GM10248 (cell line): ENCODE measurements at regions not wholly inside any gene's neighbourhood (a gene's known extent, or its start where the extent isn't known, plus 50 kb on each side); places are given as distances from the start of the nearest gene placed in this dataset.

Experiments used
- CTCF ChIA-PET: fragments of 300-600 bp; sonication (Branson Sonifier 250); formaldehyde crosslinking; extraction: SDS; loops from one replicate; lab custom pipeline; 2021; ENCODE audit warnings: antibody characterized with exemption; lab: Yijun Ruan, JAX
- POLR2A ChIA-PET: fragments of 350-650 bp; sonication (Branson Sonifier 250); formaldehyde crosslinking; extraction: SDS; loops from one replicate; lab custom pipeline; 2020; ENCODE audit warnings: antibody characterized with exemption; lab: Yijun Ruan, JAX
- DNase-seq: peaks from one replicate; pipeline ENCODE4 v3.0.0; 2012; ENCODE audit errors: extremely low spot score
- CTCF ChIP-seq: IDR thresholded peaks from 2 replicates; pipeline ENCODE4 v1.5.1; 2012; ENCODE audit warnings: mild to moderate bottlenecking, low read depth; ENCODE audit errors: extremely low read depth, missing control alignments, control extremely low read depth

- no peak for TF ChIP-seq CTCF
- ChIA-PET POLR2A (no interaction called here), CTCF (no interaction called here)
Observed at GRCh38 chr14:22699801-22700564, 55.8 kb upstream of the OR6J1 start.

GRCh38 chr14:22713631-22713950, 52.9 kb upstream of the OXA1L start:
- ChIA-PET POLR2A (interaction anchor here (0.6 to 0.7 kb wide), 3 partner anchors 19 to 106 kb away, joined by 3 to 5 read pairs (median 3); no protein-coding TSS in a partner anchor), CTCF (interaction anchor here (0.7 to 0.9 kb wide), 2 partner anchors 36 to 53 kb away, joined by 3 read pairs; partner anchors contain the start of gene OXA1L)
- no peak for TF ChIP-seq CTCF
- DNase-seq = no peak

More at GRCh38 chr14:22699801-22700564, 55.8 kb upstream of the OR6J1 start:
- DNase-seq = no peak

DNA sequence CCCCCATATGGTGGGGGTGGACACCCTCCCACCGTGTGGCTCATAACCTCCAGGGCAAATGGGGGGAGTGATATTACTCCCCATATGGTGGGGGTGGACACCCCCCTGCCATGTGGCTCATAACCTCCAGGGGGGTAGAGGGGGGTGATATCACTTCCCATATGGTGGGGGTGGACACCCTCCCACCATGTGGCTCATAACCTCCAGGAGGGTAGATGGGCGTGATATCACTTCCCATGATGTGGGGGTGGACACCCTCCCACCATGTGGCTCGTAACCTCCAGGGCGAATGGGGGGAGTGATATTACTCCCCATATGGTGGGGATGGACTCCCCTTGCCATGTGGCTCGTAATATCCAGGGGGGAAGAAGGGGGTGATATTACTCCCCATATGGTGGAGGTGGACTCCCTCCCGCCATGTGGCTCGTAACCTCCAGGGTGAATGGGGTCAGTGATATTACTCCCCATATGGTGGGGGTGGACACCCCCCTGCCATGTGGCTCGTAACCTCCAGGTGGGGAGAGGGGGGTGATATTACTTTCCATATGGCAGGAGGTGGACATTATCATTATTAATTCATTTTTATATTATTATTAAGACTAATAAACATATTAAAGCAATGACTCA, 51.2 kb upstream of the OXA1L start:
- POLR2A ChIA-PET = no interaction called here
- TF ChIP-seq CTCF = no peak
- CTCF ChIA-PET = no interaction called here
- DNase-seq = no peak

DNA sequence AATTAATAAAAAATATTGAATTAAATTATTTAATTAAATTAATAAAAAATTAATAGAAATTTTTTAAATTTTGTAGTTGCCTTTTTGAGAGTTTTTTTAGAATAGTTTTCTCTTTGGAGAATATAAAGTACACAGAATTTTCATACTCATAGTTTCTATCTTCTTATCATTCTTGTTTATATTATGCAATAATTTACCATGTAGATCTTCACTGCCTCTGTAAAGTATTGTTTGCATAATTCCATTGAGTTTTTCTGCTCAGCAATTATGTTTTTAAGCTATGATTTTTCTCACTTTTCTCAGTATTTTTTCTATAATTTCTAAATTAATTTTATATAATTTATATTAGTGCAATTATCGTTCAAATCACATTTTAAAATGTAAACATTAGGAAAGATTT, 50.6 kb upstream of the OXA1L start:
- CTCF ChIA-PET = interaction anchor here (0.8 kb wide), 1 partner anchor 115 kb away, joined by 3 read pairs; no protein-coding TSS in a partner anchor
- no peak for TF ChIP-seq CTCF
- no peak for DNase-seq
- POLR2A ChIA-PET = no interaction called here
